NCI-H510A (cell line): ENCODE measurements at regions not wholly inside any gene's neighbourhood (a gene's known extent, or its start where the extent isn't known, plus 50 kb on each side); places are given as distances from the start of the nearest gene placed in this dataset.
"Not testable (repeated sequence)": the region's sequence is repeated elsewhere in the genome, so short reads cannot be mapped to it uniquely, and the experiment has no call there.

Experiments used
- DNase-seq: peaks from one replicate; lab custom pipeline; 2025; lab: John Stamatoyannopoulos, UW

DNA sequence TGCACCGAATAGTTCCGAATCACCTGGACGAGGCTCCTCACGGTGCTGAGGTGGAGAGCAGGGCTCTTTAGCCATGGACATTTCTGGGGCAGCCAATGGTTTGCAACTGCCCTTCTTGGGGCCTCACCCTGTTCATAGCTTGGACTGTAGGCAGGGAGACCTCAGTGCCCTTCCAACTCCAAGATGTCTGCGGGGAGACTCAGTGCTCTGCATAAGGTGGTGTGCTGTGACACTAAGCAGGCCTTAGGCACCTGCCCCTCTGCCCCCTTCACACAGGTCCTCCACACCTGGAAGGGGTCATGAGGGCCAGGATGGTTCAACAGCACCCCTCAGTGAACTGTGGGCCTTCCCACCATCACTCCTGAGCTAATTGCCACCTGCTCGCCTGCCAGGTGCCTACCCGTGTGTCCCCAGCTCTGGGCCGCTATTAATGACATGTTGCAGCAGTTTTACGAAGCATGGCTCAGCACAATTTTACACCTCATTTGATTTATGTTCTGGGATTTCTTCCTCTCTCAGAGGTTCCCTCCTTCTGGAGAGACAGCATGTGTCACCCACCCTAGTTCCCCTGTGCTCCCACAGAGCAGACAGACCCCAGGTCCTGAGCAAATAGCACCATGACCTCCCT lies 101.2 kb upstream of the SMAD3 start:
- DNase-seq, result no peak

DNA sequence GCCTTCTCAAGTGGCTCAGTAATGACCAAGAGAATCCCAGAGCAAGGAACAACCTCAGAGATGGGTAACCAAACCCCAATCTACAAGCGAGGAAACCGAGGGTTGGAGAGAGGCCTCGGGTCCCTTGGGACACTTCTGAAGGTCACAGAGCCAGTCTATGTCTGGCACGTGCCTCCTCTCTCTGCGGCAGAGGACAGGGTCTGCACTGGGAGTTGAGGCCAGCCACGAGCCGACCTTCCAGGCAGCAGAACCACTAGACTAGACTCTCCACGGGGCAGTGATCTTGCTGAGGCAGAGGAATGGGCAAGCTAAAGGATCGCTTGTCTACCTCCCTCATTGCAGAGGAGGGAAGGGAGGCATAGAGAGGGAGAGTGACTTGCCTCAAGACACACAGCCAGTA lies 100.6 kb upstream of the SMAD3 start:
- no peak for DNase-seq

DNA sequence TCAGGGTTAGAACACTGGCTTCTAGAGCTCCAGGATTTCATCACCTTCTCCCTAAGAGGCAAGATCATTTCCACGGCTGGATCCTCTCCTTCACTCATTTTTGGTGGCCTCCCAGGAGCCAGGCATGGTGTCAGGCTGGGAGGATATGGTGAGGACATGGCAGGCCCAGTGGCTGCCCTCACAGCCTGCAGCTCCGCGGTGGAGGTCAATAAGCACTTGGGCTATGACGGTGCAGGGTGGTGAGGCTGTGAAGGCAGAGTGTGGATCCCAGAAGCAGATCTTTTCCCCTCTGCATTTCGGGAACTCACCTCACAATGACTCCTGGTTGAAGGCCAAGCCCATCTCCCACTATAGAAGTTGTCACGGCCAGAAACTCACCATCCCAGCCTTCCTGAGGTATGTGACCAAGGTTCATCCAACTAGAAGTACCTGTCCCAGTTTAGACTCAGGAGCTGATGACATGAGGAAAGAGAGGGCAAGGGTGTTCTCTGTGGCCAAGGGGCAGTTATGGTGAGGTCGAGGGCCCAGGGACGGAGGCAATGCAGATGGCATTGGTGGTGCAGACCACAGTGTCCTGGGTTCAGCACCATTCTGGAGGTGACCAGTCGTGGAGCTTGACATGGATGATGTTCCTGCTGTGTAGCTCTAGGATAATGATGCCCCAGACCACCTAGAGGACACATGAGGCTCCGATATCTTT lies 100.1 kb upstream of the SMAD3 start:
- no peak for DNase-seq

DNA sequence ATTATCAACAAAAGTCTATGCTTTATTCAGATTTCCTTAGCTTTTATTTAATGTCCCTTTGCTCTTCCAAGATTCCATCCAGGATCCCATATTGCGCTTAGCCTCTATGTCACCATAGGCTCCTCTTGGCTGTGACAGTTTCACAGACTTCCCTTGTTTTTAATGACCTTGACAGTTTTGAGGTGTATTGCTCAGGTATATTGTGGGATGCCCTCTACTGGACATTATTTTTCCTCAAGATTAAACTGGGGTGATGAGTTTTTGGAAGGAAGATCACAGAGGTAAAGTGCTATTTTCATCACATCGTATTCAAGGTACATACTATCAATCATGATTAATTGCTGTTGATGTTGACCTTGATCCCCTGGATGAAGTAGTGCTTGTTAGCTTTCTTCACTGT lies 99.1 kb upstream of the SMAD3 start:
- no peak for DNase-seq

DNA sequence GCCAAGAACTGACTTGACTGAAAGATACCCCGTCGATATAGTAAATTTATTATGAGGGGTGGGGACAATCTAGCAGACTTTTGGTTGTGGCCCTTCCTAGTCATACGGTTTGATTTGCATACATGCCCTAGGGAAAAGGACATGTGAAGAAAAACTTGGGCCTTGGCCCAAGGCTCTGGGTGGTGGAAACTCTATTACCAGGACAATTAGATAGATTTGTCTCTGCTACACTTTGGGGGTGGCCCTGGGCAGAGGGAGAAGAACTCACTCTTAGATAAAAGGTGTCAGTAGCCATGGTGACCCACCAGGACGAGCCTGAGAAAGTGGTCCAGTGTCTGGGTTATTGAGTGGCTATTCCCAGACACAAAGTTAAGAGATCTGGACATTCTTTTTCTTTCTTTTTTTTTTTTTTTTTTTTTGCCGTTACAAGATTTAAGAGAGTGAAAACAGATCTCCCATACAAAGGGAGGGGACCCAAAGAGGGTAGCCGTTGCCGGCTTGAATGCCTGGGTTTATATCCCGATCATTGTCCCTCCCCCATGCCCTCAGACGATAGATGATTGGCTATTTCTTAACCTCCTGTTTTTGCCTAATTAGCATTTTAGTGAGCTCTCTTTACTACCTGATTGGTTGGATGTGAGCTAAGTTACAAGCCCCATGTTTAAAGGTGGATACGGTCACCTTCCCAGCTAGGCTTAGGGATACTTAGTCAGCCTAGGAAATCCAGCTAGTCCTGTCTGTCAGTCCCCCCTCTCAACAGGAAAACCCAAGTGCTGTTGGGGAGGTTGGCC lies 96.4 kb upstream of the SMAD3 start:
- no peak for DNase-seq

DNA sequence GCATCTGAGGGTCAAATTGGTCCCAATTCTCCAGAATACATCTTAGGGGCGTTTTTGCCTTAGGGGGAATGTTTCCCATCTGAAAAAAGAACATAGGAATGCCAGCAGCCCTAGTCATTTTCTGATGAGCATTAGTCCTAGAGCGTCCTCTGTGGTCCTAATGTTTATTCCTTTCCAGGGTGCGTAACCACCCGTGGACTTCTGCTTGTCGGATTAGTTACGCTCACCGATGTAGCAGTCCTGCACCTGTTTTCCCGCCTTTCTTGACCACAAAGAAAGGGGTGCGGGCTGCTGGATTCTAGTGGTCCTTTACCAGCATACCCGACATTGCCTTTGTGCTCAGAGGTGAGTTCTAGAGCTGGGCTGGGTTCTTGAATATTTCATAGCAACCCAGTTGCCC lies 91.3 kb upstream of the SMAD3 start:
- not testable (repeated sequence) for DNase-seq

DNA sequence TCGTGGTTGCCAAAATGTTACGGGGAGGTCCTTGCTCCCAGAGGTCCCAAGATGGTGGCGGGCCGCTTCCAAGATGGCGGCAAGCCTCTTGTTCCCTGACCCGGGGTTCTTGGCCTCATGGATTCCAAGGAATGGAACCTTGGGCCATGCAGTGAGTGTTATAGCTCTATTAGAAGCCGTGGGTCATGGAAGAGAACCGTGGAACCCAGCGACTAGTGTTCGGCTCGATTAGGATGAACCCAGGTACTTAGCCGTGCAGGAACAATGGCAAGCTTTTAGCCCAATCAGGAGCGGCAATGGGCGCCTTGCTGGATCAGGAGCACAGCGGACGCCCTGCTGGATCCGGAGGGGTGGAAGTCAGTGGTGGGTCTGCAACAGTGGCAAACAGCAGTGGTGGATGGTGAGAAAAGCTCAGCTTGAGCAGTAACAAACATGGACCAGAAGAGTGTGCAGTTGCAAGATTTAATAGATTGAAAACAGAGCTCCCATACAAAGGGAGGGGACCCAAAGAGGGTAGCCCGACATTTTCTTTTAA lies 89.2 kb upstream of the SMAD3 start:
- DNase-seq, result not testable (repeated sequence)

DNA sequence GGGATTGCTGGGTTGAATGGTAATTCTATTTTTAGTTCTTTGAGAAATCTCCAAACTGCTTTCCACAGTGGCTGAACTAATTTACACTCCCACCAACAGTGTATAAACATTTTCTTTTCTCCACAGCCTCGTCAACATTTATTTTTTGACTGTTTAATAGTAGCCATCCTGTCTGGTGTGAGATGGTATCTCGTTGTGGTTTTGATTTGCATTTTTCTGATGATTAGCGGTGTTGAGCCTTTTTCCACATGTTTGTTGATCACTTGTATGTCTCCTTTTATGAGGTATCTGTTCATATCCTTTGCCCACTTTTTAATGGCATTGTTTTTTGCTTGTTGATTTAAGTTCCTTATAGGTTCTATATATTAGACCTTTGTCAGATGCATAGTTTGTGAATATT lies 85.1 kb upstream of the SMAD3 start:
- not testable (repeated sequence) for DNase-seq

DNA sequence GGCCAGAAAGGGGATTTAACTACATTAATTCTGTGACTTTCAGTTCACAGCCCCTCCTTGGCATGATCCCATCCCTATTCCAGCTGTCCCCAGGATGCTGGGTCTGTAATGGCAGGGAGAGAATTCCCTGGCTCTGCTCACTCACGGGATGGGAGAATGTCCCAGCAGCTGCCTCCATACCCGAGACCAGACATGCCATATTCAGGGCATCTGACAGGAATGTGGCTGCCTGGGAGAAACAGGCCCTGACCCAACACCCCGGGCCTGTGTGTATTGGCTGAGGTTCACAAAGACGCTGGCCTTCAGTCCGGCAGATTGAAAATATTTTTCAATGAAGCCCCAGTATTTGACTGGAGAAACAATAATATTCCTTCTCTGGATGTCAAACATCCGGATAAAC lies 83.6 kb upstream of the SMAD3 start:
- DNase-seq, result no peak

DNA sequence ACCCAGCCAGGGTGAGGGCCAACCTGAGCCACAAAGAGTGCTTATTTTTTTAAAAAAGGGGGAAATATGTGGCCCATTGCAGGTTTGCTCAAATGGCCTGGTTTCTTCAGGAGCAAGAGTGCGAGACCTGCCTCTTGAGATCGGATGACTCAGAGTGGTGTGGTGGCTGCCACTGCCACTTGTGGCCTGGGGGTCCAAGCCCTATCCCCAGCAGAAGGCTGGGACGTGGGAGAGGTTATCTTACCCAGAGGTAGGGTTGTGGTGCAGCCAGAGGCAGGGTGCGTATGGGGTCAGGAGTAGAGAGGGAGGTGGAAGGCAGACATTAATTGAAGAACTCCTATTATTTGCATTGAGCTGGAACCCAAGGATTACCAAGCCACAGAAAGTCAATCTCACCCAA lies 83.2 kb upstream of the SMAD3 start:
- no peak for DNase-seq

DNA sequence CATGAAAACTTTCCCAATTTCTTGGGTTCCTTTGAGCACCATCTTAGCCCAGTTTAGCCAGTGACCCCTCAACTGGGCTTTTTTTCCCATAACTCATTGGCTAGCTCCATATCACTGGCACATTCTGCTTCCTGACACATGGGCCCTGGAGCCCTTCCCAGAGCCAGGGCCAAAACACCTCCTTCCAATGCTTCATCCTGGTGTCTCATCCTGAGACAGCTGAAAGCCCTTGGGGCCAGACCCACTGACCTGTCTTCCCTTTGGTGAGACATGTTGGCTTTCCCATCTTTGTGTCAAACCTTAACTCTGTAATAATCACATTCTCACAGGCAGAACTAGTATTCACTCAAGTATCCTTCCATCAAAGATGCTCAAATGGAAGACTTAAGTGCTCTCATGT lies 82.6 kb upstream of the SMAD3 start:
- DNase-seq, result no peak

DNA sequence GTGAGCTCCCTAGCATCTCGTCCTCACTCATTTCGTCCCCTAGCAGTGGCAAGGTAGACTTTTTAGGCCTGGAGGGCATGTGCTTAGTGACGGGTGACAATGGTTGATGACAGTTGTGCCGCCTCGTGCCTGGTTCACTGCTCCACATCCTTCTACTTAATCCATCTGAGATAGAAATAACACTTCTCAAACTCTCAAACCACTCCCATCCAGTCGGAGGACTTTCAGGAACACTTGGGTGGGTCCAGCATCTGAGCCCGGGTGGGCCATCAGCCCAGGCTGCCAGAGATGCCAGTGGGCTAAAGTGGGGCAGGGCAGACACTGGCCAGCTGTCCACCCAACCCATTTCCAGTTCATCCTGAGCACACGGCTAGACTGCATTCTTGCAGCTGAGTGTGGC lies 79.7 kb upstream of the SMAD3 start:
- no peak for DNase-seq

DNA sequence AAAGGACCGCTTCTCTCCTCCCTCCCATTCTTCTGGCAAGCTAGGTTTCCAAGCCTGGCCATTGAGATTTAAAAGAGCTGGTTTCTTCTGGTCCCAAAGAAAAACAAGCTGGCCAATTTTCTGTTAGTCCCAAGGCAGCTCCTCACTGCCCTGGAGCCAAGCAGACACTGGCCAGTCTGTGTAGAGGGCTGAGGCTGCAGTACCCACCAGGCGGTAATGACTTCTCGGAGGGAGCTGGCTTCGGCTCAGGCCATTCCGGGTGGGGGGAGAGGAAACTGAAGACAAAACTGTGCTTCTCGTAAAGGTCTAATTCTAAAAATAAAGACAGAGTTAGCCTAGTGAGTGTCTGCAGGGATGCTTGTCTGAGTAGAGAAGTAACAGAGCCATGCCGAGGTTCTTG lies 78.5 kb upstream of the SMAD3 start:
- no peak for DNase-seq

DNA sequence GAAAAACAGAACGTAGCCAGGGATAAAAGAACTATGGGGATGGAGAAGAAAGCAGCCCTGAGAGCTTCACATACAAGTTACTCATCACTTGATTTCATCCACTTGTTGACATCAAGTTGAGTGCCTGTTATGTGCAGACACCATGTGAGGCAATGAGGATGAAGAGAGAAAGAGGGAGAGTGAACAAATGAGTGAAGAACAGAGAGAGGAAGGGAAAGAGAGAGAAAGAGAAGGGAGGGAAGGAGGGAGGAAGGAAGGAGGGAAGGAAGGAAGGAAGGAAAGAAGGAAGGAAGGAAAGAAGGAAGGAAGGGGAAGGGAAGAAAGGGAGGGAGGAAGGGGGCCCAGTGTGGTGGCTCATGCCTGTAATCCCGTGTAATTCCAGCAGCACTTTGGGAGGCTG lies 72.3 kb upstream of the SMAD3 start:
- DNase-seq, result no peak

DNA sequence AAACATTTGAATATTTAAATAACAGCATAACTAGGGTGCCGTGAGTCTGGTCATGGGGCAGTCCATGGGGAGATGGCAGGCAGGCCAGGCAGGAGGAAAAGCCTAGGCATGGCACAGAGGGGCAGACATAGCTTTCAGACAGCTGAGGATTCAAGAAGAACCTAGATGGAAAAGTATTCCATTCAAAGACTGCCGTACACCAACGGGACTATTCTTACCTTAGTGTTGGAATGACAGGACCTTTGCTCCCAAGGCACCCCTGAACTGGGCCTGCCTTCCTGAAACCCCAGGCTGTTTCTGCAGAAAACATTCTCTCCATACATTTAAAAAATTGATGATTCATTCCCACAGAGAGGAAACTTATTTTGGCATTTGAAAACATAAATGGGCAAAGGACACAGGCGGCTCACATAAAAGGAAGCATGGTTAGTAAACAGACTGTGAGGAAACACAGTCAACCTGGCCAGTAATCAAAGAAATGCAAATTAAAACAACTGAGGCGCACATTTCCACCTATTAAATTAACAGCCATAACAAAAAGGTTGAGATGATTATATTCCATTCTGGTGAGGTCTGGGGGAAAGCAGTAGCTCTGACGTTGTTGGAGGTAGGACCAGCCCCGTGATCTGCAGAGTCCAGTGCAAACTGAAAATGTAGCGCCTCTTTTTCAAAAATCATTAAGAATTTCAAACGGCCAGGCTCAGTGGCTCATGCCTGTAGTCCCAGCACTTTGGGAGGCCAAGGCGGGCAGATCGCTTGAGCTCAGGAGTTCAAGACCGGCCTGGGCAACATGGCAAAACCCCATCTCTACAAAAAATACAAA lies 71.3 kb upstream of the SMAD3 start:
- no peak for DNase-seq

DNA sequence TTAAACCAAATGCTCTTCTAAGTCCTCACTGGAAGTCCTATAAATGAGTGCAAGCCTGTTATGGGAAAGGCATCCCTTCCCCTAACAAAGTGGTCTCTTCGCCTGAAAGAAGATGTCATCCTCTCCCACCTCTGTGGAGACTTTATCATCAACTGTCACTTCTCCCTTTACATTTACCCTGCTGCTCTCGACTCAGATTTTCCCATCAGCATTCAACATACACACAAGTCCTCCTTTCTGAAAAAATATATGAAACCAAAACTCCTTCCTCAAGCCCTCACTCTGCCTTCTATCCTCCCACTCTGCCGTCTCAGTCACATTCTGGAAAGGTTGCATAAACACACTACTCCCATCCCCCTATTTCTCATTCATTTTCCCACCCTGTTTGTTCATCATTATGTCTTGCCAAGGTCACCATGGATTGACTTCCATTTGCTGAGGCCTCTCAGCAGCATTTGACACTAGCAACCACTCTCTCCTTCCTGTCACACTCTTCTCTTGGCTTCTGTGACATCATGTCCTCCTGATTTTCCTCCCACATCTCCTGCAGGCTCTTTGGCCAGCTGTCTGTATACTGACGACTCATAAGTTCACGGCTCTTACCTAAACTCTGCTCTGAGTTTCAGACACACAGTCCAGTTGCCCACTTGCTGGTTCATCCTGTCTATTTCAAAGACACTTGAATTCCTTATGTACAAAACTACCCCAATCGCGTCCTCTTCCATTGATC lies 70.3 kb upstream of the SMAD3 start:
- DNase-seq, result no peak

DNA sequence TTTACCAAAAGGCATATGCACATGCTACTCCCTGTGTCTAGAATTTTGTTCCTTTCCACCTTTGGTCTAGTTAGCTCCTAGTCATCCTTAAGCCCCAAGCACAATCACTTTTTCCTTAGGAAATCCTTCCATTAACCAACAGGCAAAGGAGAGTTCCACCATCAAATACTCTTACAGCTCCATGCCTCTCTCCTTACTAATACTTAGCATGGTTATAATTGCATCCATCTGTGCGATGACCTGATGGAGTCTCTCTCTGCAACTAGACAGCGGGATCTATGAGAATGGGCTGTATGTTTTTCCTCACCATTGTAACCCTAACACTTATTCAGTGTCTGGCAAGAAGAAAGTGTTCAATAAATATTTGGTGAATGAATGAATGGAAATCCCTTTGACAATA lies 69.3 kb upstream of the SMAD3 start:
- no peak for DNase-seq

DNA sequence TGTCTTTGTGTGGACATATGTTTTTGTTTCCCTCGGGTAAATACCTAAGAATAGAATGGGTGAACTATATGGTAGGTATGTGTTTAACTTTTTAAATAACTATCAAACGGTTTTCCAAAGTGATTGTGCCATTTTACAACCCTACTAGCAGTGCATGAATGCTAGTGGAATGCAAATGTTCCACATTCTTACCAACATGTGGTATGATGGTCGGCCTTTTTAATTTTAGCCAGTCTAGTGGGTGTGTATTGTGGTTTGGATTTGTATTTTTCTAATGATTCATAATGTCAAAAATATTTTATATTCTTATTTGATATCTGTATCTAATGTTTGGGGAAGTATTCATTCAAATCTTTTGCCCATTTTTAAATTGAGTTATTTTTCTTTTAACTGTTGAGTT lies 68.2 kb upstream of the SMAD3 start:
- DNase-seq, result no peak

DNA sequence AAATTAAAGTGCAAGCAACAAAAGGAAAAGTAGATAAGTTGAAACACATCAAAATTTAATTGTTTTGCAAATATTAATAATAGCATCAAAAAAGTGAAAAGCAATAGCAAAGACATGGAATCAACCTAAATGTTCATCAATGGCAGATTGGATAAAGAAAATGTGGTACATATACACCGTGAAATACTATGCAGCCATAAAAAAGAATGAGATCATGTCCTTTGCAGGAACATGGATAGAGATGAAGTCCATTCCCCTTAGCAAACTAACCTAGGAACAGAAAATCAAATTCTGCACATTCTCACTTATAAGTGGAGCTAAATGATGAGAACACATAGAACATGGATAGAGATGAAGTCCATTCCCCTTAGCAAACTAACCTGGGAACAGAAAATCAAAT lies 67.2 kb upstream of the SMAD3 start:
- DNase-seq, result not testable (repeated sequence)

DNA sequence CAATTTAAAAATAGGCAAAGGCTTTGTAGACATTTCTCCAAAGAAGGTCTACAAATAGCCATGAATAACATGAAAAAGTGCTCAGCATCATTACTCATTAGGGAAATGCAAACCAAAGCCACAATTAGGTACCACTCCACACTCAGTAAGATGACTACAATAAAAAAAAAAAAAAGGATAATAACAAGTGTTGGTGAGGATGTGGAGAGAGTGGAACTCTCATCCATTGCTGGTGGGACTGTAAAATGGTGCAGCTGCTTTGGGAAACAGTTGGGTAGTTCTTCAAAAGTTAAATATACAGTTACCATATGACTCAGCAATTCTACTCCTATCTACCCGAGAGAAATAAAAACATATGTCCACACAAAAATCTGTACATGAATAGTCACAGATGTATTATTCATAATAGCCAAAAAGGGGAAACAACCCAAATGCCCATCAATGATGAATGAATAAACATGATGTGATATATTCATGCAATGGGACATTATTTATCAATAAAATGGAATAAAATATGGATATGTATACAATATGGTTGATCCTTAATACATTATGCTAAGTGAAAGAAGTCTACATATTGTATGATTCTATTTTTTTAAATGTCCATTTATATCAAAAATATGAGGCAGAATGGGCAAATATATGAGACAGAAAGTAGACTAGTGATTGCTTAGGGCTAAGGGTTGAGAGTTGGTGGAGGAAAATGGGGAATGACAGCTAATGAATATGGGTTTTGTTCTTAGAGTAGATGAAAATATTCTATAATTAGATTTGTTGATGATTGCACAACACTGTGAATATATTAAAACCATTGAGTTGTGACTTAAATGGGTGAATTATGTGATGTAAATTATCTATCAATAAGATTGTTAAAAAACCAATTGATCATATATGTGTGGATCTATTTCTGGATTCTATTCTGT lies 66.1 kb upstream of the SMAD3 start:
- DNase-seq, result no peak
